ENCODE measurements at regions not wholly inside any gene's neighbourhood (a gene's known extent, or its start where the extent isn't known, plus 50 kb on each side); places are given as distances from the start of the nearest gene placed in this dataset.
A peak's percentile ranks its signal among the peaks of the same experiment; 100 is the strongest.

DNA sequence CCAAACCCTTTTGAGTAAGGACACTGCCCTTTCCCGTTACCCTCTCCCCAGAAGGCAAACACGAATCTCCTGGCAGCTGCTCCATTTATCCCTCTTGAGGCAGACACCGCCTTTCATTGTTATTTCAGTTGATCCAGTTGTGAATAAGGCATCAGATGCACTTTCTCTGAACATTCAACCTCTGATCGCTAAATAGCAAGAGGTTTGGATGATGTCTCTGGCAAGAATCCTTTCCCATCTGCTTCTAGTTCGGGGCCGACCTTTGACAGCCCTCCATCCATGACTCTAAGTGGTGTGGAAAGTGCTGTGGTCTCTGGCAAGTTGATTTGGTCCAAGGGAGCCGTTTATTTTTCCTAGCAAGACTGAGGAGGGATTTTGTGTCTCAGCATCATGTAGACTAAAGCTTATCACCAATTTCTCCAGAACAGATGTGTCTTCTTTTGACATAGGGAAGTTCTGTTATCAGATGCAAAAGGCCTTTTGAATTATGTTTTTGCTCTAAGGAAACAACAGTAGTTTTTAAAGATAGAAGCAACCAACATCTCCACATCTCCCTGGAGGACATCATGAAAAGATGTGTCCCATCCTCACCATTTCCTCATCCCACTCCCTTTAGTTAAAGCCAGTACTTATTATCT is 123.6 kb downstream of the CCDC34 start:
- TF ChIP-seq CTCF (IDR thresholded peaks at IDR 0.05; ENCODE audit: control extremely low read depth, extremely low read depth, low read depth, missing control alignments), result no peak
- ChIA-PET CTCF (interaction anchor here (1.7 kb wide), 1 partner anchor 56 kb away, joined by 3 read pairs; no protein-coding TSS in a partner anchor), POLR2A (no interaction called here)
- DNase-seq (ENCODE audit: extremely low spot score), result no peak

DNA sequence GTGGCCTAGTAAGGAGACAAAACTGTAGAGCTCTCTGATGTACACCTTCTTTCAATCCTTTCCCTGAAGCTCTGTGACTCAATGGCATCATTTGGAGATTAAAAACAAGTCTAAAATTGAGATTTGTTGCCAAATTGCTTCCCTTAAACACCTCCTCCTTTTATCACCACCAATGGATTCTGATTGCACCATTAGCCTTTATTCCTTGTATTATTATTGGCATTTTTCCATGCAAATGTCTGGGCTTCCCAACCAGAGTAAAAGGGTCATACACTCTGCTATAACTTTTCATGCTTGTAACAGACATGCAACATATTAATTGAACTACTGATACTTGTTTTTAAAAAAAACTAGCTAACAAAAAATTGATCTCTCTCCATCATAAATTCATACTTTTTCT is 124.2 kb downstream of the CCDC34 start:
- no peak for DNase-seq (ENCODE audit: extremely low spot score)
- no peak for TF ChIP-seq CTCF (IDR thresholded peaks at IDR 0.05; ENCODE audit: control extremely low read depth, extremely low read depth, low read depth, missing control alignments)
- ChIA-PET POLR2A (no interaction called here), CTCF (interaction anchor here (1.7 kb wide), 1 partner anchor 56 kb away, joined by 3 read pairs; no protein-coding TSS in a partner anchor)

- no peak for DNase-seq (ENCODE audit: extremely low spot score)
- POLR2A ChIA-PET, result no interaction called here
These were observed 125.4 kb downstream of the CCDC34 start for GRCh38 chr11:27237643-27238042.

GRCh38 chr11:27234961-27235360 is 128.1 kb downstream of the CCDC34 start:
- ChIA-PET CTCF (interaction anchor here (0.9 to 2.2 kb wide), 3 partner anchors 9 to 17 kb away, joined by 3 to 6 read pairs (median 3); no protein-coding TSS in a partner anchor), POLR2A (no interaction called here)
- DNase-seq (ENCODE audit: extremely low spot score), result no peak
- TF ChIP-seq CTCF (IDR thresholded peaks at IDR 0.05; ENCODE audit: control extremely low read depth, extremely low read depth, low read depth, missing control alignments), result no peak

More at GRCh38 chr11:27237643-27238042, 125.4 kb downstream of the CCDC34 start:
- TF ChIP-seq CTCF (IDR thresholded peaks at IDR 0.05; ENCODE audit: control extremely low read depth, extremely low read depth, low read depth, missing control alignments), result no peak
- CTCF ChIA-PET, result interaction anchor here (1.4 to 1.7 kb wide), 2 partner anchors 9 to 57 kb away, joined by 3 to 4 read pairs; no protein-coding TSS in a partner anchor

DNA sequence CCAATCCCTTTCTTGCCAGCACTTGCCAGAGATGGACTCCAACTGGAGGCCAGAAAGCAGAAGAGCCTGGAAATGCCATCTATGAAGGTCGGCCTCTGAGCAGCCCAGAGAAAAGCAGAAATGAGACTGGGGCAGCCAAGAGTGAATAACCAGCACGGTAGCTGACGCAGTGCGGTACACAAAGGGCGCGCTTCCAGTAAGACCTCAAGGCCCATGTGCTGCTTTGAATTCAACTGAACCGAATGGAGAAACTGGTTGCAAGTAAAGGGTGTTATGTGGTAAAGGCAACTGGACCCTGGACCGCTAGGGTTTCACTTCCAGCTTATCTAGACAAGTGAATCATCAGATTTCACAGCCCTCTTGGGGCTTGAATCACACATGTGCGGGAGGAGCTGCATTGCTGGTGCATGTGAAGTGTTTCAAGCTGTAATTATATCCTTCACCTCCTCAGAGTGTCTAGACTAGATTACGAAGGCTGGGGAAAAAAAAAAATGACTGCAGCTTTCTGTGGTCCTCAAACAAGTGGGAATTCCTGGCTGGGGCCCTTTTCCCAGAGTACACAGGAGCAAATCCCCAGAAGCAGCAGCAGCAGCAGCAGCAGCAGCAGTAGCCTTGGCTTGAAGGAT is 128.9 kb downstream of the CCDC34 start:
- TF ChIP-seq CTCF (IDR thresholded peaks at IDR 0.05; ENCODE audit: control extremely low read depth, extremely low read depth, low read depth, missing control alignments), result no peak
- ChIA-PET CTCF (interaction anchor here (0.9 to 2.2 kb wide), 7 partner anchors 10 to 251 kb away, joined by 3 to 6 read pairs (median 4); no protein-coding TSS in a partner anchor), POLR2A (no interaction called here)
- peak; percentile 61 for DNase-seq (ENCODE audit: extremely low spot score)

GRCh38 chr11:27233654-27234042 is 129.4 kb downstream of the CCDC34 start:
- ChIA-PET POLR2A (no interaction called here), CTCF (interaction anchor here (0.9 to 2.2 kb wide), 7 partner anchors 10 to 252 kb away, joined by 3 to 6 read pairs (median 4); no protein-coding TSS in a partner anchor)
- no peak for DNase-seq (ENCODE audit: extremely low spot score)
- TF ChIP-seq CTCF (IDR thresholded peaks at IDR 0.05; ENCODE audit: control extremely low read depth, extremely low read depth, low read depth, missing control alignments), result no peak

Measured in GM10248 (cell line).